ENCODE measurements at regions not wholly inside any gene's neighbourhood (a gene's known extent, or its start where the extent isn't known, plus 50 kb on each side); places are given as distances from the start of the nearest gene placed in this dataset.

DNA sequence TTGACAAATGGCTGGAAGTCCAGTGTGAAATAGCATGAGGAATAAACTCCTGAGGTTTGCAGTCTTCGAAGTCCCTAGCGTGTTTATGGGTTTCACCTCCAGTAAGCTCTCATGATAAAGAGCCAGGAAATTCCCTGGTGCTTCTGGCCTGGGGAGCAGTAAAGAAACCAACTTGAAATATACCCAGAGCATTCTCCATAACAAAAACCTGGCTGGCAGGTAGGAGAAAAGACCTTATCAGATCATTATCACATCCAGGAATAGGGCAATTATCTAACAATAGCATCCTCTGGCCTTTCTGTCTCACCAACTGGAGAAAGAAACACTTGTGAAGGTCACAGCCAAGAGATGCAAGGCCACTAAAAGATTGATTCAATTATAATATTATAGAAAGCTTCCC is 513.6 kb upstream of the LRRTM4 start:
- no peak for DNase-seq

DNA sequence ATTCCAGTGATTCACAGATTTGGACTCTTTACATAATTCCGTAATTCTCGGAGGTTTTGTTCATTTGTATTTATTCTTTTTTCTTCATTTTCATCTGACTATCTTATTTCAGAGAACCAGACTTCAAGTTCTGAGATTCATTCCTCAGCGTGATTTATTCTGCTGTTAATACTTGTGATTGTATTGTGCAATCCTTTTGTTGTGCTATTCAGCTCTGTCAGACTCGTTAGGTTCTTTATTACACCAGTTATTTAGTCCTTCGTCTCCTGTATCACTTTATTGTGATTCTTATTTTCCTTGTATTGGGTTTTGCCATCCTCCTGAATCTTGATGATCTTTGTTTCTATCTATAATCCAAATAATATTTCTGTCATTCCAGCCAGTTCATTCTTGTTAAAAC is 529.3 kb upstream of the LRRTM4 start:
- no peak for DNase-seq

DNA sequence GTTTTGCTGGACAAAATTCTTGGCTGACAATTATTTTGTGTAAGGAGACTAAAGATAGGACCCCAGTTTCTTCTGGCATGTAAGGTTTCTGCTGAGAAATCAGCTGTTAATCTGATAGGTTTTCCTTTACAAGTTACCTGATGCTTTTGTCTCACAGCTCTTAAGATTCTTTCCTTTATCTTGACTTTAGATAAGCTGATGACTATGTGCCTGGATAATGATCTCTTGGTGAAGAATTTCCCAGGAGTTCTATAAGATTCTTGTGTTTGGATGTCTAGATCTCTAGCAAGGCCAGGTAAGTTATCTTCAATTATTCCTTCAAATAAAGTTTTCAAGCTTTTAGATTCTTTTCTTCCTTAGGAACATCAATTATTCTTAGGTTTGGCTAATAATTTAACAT is 534.8 kb upstream of the LRRTM4 start:
- no peak for DNase-seq

DNA sequence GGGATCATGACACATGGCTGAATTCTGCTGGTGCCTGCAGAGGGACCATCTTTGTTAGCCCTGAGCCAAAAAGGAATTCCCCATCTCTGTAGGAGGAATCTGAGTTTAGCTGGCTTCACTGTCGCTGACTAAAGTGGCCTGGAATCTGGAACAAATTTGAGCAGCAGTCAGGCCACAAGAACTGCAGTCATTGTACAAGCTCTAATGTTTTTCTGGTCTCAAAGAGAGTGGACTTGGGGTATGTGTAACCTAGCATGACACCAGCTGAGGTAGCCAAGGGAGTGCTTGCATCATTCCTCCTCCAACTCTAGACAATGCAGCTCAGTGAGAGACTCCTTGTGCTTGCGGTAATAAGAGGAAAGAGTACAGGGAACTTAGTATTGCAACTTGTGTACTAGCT is 539.1 kb upstream of the LRRTM4 start:
- no peak for DNase-seq

DNA sequence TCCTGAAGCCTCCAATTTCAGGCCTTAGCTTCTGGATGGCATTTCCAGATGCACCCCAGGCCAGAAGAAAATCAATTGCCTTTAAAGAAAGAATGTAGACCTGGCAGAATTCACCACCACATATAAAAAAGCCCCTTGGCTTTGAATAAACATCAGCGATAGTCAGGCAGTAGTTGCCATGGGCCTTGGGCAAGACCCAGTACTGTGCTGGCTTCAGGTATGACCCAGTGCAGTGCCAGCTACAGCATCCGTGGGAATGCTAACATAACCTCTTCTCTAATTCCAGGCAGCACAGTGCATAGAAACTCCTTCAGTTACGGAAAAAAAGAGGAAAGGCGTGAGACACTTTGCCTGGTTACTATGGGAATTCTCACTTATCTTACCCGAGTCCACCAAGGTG is 539.6 kb upstream of the LRRTM4 start:
- DNase-seq = no peak

DNA sequence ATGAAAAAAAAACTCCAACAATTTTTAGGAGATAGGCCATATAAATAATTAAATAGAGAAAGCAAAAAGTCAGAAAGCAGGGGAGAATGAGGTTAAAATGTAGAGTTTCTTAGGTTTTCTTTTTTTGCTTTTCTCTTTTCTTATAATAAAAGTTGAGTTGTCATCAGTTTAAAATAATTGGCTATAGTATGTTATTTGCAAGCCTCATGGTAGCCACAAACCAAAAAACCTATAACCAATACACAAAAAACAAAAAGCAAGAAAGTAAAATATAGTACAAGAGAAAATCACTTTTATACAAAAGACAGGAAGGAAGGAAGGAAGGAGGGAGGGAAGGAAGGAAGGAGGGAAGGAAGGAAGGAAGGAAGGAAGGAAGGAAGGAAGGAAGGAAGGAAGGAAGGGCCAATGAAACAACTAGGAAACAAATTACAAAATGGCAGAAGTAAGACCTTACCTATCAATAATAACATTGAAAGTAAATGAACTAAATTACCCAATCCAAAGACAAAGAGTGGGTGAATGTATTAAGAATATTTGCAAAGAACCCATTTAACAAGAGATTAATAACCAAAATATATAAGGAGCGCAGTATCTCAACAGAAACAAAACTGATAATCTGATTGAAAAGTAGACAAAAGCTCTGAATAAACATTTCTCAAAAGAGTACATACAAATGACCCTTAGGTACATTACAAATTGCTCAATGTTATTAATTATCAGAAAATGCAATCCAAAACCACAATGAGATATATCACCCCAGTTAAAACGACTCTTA is 541.3 kb upstream of the LRRTM4 start:
- DNase-seq = no peak

DNA sequence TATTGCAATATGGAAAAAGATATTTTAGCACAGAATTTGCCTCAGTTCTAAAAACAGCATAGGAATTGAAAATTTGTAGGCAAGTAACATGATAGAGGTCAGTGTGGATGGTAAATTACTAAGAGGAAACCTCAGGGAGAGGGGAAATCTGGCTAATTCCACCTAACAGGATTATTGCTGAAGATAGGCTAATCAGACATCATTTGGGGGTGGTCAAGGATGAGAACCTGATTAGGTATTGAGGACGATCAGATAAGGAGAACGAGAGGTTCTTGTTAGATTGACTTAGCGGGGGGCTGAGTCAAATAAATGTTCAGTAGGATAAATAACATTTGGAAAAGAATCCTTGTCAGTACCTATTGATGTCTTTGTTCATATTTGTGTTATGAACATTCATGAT is 543.2 kb upstream of the LRRTM4 start:
- DNase-seq = no peak

DNA sequence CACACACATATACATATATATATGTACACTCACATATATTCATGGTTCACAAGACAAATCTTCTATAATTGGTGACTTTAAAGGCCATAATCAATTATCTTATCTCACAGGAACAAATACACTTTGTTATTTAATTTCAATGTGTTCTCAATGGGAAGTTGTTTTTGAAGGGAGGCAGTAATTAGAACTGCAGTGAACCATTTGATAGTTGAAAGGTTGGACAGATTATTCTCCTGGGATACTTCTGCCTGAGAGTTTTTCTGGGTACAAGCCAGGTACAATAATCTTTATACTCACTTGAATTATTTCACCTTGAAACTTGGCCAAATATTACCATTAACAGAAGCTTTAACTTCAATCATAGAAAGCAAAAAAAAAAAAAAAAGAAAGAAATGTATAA is 546.6 kb upstream of the LRRTM4 start:
- DNase-seq = no peak

DNA sequence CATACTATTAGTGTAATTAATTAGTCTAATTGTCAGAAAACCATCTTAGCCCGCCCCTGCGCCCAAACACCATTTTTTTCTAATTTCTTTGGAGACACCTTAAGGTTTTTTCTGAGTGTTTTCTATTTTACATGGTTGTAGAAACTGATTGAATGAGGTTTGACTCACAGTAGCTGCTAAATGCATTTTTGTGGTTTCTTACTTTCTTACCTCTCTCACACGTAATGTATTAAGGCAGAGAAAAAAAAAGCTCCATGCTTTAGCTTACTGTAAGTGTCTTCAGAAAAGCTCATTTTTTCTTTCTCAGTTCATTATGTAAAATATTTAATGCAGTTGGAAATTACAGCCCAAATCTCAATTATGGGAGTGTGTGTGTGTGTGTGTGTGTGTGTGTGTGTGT is 548.5 kb upstream of the LRRTM4 start:
- DNase-seq = no peak

DNA sequence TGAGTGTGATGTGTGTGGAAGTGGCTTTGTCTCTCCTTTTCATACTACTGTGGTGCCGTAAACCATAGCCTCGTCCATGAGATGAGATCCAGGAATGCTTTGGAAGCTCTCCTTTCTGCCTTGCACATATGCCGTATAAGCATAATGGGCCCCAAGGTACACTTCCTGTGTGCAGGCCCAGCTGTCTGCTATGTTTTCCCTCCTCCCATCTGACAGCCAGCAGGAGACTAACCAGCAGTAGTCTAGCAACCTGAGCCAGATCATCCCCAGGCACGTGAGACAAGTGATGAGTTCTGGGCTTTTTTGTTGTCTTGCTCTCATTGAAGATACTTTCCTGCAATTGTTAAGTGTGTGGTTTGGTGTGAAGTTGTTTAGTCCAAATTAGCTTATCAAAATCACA is 555.5 kb upstream of the LRRTM4 start:
- DNase-seq = no peak

DNA sequence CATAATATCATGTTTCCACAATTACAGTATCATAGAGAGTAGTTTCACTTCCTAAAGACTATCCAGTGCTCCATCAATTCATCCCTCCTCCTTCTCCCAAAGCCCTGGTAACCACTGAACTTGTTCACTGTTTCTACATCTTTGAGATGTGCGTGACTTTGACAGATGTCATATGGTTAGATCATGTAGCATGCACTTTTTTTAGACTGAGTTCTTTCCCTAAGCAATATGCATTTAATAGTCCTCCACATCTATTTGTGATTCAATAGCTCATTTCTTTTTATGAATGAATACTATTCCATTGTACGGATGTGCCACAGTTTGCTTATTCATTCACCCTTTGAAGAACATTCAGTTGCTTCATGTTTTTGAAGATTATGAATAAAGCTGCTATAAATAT is 560.4 kb upstream of the LRRTM4 start:
- DNase-seq = no peak

DNA sequence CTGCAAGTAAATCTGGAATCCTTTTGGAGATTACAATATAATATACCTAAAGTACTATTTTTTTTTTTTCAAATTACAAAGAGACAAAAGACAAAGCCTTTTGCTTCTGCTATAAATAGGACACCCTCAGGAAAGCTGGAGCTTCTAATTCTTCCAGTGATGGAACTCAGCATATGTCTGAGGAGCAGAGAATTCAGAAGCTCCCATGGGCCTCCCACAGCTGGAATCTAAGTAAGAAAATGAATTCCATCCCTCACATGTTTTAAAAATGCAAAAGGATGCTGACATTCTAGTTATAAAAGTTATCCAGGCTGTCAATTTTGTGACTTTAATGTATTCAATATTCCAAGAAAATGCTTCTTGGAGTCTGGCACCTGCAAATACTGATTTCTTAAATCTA is 571.3 kb upstream of the LRRTM4 start:
- DNase-seq = no peak

DNA sequence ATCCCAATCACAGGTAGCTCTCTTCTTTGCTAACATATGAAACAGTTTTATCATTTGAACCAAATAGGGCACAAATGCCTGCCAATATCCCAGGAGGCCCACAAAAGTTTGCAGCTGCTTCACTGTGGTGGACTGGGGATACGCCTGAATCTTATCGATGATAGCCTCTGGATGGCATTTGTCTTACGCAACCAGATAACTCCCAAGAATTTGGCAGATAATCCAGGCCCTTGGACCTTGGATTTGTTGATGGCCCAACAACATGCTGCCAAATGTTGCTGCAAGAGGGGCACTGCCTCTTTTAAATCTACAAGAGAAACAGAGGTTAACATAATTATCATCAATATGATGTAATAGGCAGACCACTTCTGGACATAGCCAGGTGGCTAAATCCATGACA is 587.1 kb upstream of the LRRTM4 start:
- DNase-seq = no peak

DNA sequence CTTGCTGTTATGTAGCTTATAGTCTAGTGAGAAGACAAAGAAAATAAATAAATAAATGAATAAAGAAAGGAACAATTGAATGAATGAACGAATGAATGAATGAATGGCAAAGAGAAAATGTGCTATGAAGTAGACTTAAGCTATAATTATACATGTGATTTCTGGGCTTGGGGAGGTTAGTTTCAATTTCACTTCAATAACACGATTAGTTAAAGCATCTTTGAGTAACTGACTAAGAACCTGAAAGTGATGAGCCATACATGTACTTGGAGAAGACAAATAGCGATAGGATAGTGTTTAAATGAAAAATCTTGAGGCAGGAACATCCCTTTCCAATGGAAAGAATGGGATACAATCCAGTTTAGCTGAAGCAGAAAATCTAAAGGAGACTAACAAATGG is 593.1 kb upstream of the LRRTM4 start:
- DNase-seq = no peak

DNA sequence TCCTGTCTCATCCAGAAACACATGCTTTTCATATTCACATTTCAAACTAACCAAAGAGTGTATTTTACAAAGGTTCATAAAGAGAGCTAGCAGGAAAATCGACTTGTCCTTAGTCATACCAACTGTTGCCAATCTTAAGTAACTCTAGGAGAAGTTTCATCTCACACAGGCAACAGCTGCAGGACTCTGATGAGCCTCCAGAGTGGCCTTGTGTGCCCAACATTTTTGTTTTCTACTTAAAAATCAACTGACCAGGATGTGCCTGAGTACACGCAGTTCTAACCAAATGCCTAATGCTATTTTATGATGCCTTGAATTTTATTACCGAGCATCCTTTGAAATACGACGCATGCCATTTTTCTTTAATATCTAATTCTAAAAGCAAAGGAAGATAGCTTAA is 595.9 kb upstream of the LRRTM4 start:
- no peak for DNase-seq

DNA sequence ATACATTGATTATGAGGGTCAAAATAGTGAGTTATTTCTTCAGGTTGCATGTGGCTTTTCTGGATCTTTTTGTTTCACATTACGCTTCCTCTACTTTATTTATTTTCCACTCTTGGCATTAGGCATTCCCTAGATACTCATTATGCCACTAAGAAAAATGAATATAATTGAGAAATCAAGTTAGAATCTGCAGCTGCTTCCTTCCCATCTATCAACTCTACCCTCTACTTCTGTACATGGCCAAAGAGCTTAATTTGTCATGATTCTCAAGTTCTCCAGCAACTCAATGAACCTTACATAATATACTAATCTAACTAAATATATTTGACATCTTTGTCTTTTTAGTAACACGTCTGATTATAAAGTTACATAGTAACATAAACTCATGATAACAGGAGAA is 598.1 kb upstream of the LRRTM4 start:
- no peak for DNase-seq

DNA sequence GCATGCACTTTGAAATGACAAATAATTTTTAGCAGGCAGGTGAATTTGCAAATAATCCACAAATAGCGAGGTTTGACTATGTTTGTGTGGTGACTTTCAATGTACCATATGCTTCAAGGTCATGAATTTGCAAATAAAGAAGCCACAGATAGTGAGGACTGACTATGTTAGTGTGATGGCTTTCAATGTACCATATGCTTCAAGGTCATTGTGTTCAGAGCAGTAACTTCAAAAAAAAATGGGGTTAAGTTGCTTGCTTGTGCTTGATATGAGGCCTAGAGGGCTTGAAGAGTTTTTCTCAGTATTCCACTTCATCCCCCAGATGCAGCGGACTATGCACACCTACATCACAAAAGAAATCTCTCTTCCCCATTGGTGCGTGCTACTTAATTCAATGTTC is 602.9 kb upstream of the LRRTM4 start:
- DNase-seq = no peak

DNA sequence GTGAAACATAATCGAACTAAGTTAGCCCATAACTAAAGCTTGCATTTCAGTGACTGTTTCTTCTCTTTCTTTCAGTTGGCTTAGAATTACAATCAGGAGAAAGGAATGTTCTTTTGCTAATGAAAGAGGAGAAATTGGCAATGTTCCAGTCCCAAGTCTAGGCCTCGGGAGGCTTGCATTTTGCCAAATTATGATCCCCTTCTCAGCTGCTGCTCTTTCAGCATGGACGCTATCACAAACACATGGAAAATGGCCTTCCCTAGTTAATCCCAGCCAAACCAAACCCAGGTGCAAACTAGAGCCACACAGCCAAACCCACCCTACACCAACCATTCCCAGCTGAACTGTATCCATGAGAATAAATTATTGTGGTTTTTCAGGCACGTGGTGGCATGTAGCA is 605.2 kb upstream of the LRRTM4 start:
- no peak for DNase-seq

DNA sequence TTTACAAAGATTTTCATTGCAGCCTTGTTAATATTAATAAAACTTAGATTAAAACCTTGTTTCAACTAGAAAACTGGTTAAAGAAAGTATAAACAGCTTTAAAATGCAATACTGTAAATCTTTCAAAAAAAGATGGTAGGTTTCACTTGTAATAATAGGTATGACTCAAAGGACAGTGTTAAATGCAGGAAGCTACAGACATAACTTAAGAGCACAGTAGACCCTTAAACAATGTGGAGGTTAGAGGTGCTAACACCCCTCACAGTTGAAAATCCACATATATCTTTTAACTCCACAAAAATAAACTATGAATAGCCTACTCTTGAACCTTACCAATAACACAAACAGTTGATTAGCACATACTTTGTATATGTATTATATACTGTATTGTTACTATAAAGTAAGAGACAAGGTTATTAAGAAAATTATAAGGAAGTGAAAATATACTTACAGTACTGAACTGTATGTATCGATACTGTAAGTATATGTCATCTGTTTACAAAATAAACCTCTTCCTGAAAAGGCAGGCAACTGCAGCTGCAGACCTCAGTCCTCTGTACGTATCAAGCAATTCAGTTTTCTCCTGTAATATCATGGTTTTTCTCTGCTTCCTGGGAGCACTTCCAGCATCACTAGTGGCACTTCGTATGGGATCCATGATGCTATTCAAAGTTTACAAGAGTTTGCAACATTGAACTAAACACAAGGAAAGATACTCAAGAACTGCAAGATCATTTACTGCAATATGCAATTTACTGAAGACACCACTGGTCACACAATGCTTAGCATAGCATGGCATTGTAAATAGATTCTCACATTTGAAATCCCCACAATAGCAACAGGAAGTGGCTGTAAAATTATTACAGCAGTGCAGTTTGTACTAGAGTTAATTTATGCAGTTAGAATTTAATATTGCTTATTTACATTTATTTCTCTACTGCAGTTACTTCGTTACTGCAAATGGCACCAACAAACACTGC is 610.5 kb upstream of the LRRTM4 start:
- DNase-seq = no peak

DNA sequence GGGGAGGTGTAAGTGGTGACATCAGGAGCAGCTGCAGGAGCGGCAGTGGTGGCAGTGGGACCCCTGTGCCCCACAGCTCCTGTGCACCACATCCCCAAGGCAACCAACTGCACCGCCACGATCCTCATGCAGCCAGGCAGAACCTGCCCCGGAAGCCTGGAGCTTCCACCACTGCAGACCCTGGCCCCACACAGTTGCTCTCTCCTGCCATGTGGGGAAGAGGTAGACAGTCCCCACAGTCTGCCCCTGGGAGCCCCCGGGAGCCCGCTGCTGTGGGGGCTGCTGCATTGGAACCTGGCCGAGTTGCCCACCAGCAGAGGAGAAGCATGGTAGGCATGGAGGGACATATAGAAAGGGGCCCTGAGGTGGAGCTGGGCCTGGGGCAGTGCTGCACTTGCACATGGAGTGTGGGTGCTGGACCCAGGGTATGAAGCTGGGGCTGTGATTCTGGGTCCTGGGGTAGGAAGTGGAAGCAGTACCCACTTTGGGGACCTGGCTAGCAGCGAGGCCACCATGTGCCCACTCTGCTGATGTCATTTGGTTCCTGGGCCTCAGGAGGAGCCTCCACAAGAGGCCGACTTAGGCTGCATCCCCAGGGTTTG is 623.3 kb upstream of the LRRTM4 start:
- DNase-seq = no peak

DNA sequence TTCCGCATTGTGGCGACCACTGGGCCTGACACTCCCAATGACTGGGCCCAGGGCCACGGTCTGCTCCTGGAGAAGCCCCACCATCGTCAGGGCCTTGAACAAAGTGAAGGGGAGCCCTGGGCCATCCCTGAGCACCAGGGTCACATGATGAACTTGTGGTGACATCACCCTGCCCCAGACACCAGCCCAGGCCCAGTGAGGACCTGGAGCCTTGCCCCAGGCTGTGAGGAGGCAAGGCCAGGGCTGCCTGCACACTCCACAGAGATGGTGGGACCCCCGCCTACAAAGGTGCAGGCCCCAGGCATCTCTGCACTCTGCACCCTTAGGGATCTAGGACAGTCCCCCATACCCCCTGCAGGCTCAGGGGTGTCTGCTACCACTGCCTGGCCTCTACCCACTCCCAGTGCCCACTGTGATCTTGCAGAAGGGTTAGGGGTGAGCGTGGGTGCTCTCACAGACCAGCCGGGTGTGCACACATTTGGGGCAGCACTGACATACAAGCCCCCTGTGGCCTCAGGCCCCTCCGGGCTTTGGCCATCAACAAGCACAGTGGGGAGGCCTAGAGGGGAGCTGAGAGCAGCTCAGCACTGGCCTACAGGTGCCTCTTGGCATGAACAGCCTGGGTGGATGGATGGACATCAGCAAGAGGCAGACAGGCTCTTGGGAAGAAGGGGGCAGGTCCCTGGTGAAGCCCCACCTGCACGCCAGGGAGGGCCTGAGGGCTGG is 624.0 kb upstream of the LRRTM4 start:
- no peak for DNase-seq

DNA sequence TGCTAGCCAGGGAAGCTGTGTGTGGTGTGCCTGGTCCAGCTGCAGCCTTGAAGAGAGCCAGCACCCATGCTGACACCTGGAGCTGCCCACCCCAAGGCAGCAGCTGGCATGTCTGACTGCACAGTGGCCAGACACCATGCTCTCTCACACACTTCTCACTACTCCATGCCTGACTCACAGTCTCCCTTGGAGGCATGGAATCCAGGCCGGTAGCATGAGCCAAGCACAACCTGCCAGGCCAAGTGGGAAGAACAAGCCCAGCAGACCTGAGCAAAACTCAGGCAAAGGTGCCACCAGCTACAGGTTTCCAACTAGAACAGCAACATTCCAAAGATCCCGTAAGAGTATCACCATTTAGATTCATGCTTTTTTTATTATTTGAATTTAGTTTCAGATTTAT is 625.3 kb upstream of the LRRTM4 start:
- DNase-seq = no peak

DNA sequence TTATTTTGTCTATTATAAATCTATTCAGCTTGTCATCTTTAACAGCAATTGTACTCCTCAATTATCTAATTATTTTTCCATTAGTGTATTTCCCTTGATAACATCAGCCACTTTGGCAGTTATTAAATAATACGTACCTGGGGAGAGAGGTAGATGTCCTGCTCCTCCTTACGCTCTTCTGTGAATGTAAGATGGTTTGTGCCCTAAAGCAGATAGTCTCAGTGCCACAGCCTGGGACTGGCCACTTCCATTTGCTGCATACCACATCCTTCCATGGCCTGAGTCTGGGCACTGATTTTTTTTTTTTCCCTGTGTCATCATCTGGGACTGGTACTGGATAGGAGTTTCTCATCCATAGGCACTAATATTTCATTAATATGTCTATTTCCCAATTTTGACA is 632.4 kb upstream of the LRRTM4 start:
- DNase-seq = no peak

All from activated CD4-positive, alpha-beta T cell treated with anti-CD3 and anti-CD28 coated beads for 48 hours (primary cell).